Neural cell (in vitro differentiated cells): ENCODE measurements at regions not wholly inside any gene's neighbourhood (a gene's known extent, or its start where the extent isn't known, plus 50 kb on each side); places are given as distances from the start of the nearest gene placed in this dataset.

Experiments used
- H2AFZ ChIP-seq: fragments of 200-600, 300-800 bp; sonication (generic), shearing (Covaris generic); 2 replicates; pipeline ENCODE4 v1.6.0; 2014; ENCODE audit warnings: low read depth, mild to moderate bottlenecking, antibody characterized with exemption, low read length, moderate library complexity
- H3F3A ChIP-seq: fragments of 200-600 bp; shearing (Covaris generic); 2 replicates; pipeline ENCODE4 v1.6.1; 2016; ENCODE audit warnings: mild to moderate bottlenecking, moderate library complexity, mixed read lengths, antibody characterized with exemption, low read length; ENCODE audit not compliant: insufficient read depth, poor library complexity, severe bottlenecking
- H3K27ac ChIP-seq: fragments of 200-600, 300-800 bp; sonication (generic), shearing (Covaris generic); 2 replicates; pipeline ENCODE4 v1.5.1; 2014; ENCODE audit warnings: mild to moderate bottlenecking, low read length, moderate library complexity
- H3K27me3 ChIP-seq: fragments of 300-800, 200-600 bp; sonication (generic), shearing (Covaris generic); 2 replicates; pipeline ENCODE4 v1.6.0; 2014; ENCODE audit warnings: mild to moderate bottlenecking, low read depth, low read length, moderate library complexity; ENCODE audit not compliant: insufficient read depth
- H3K36me3 ChIP-seq: fragments of 300-800, 200-600 bp; sonication (generic), shearing (Covaris generic); 2 replicates; pipeline ENCODE4 v1.5.1; 2014; ENCODE audit warnings: mild to moderate bottlenecking, antibody characterized with exemption, low read length, moderate library complexity; ENCODE audit not compliant: insufficient read depth
- H3K4me2 ChIP-seq: fragments of 300-800, 200-600 bp; sonication (generic), shearing (Covaris generic); 2 replicates; pipeline ENCODE4 v1.6.0; 2014; ENCODE audit warnings: mild to moderate bottlenecking, low read length
- H3K4me3 ChIP-seq: fragments of 300-800, 200-600 bp; sonication (generic), shearing (Covaris generic); 2 replicates; pipeline ENCODE4 v1.5.1; 2014; ENCODE audit warnings: mild to moderate bottlenecking, low read length, moderate library complexity
- H3K79me2 ChIP-seq: fragments of 200-600 bp; shearing (Covaris generic); replicated peaks from 2 replicates; pipeline ENCODE4 v1.6.0; 2014; ENCODE audit warnings: mild to moderate bottlenecking, low read length, moderate library complexity; ENCODE audit not compliant: insufficient read depth
- H3K9ac ChIP-seq: fragments of 300-800, 200-600 bp; sonication (generic), shearing (Covaris generic); 2 replicates; pipeline ENCODE4 v1.6.1; 2016; ENCODE audit warnings: mild to moderate bottlenecking, low read length, mixed read lengths
- H3K9me2 ChIP-seq: fragments of 200-600 bp; shearing (Covaris generic); 2 replicates; pipeline ENCODE4 v1.6.1; 2016; ENCODE audit warnings: mild to moderate bottlenecking, low read length, mixed read lengths; ENCODE audit not compliant: insufficient read depth
- H3K9me3 ChIP-seq: fragments of 200-600, 300-800 bp; sonication (generic), shearing (Covaris generic); 2 replicates; pipeline ENCODE4 v1.6.1; 2016; ENCODE audit warnings: mild to moderate bottlenecking, mixed run types, low read length, moderate library complexity, mixed read lengths
- H4K20me1 ChIP-seq: fragments of 200-600 bp; shearing (Covaris generic); 2 replicates; pipeline ENCODE4 v1.6.1; 2016; ENCODE audit warnings: mild to moderate bottlenecking, mixed run types; ENCODE audit not compliant: insufficient read depth
- CTCF ChIP-seq: fragments of 450-650 bp; IDR thresholded peaks from 2 replicates; pipeline ENCODE4 v1.5.1; 2014; ENCODE audit warnings: antibody characterized with exemption, mild to moderate bottlenecking, moderate library complexity; ENCODE audit not compliant: poor library complexity, severe bottlenecking
- EP300 ChIP-seq: fragments of 450-650 bp; conservative IDR thresholded peaks from 2 replicates; pipeline ENCODE4 v1.6.1; 2014; ENCODE audit warnings: antibody characterized with exemption, mild to moderate bottlenecking, moderate library complexity; ENCODE audit not compliant: poor library complexity, severe bottlenecking
- EZH2 ChIP-seq: fragments of 200-600, 300-800 bp; shearing (Covaris generic), sonication (generic); IDR thresholded peaks from 2 replicates; pipeline ENCODE4 v1.6.1; 2014; ENCODE audit warnings: antibody characterized with exemption, low read length, borderline replicate concordance, mild to moderate bottlenecking; ENCODE audit not compliant: insufficient read depth, poor library complexity, severe bottlenecking
- MXI1 ChIP-seq: fragments of 450-650 bp; conservative IDR thresholded peaks from 2 replicates; pipeline ENCODE4 v1.6.1; 2014; ENCODE audit warnings: antibody characterized with exemption, mild to moderate bottlenecking; ENCODE audit not compliant: poor library complexity, severe bottlenecking
- POLR2AphosphoS5 ChIP-seq: IDR thresholded peaks from 2 replicates; pipeline ENCODE4 v1.6.1; 2012
- RAD21 ChIP-seq: fragments of 450-650 bp; conservative IDR thresholded peaks from 2 replicates; pipeline ENCODE4 v1.6.1; 2014; ENCODE audit warnings: antibody characterized with exemption, mild to moderate bottlenecking, moderate library complexity
- REST ChIP-seq: IDR thresholded peaks from 2 replicates; pipeline ENCODE4 v1.6.1; 2012; ENCODE audit warnings: borderline replicate concordance
- SMC3 ChIP-seq: fragments of 450-650 bp; conservative IDR thresholded peaks from 2 replicates; pipeline ENCODE4 v1.6.1; 2014; ENCODE audit warnings: antibody characterized with exemption, mild to moderate bottlenecking, moderate library complexity; ENCODE audit not compliant: poor library complexity
- TAF1 ChIP-seq: IDR thresholded peaks from 2 replicates; pipeline ENCODE4 v1.6.1; 2012; ENCODE audit warnings: low read depth

- H3K4me3 ChIP-seq, result no peak overlapping the region
These were observed 1405.1 kb upstream of the EYS start for GRCh38 chr6:67112120-67112519.

GRCh38 chr6:67102743-67103142 lies 1395.7 kb upstream of the EYS start:
- Histone ChIP-seq H3K4me3 (no peak overlapping the region), H3K9ac (no peak overlapping the region), H3K9me3 (no peaks in the 10 kb centered on the region), H3K27ac (no peak overlapping the region), H3K4me2 (no peak overlapping the region), H3K79me2 (no peaks in the 10 kb centered on the region), H2AFZ (no peak overlapping the region), H4K20me1 (no peaks in the 10 kb centered on the region), H3K9me2 (no peaks in the 10 kb centered on the region), H3K27me3 (no peaks in the 10 kb centered on the region), H3K36me3 (no peaks in the 10 kb centered on the region), H3F3A (no peaks in the 10 kb centered on the region)
- TF ChIP-seq MXI1, result no peak
- TF ChIP-seq EZH2, result no peak
- TF ChIP-seq TAF1, result no peak
- TF ChIP-seq POLR2AphosphoS5, result no peak
- TF ChIP-seq EP300, result no peak
- TF ChIP-seq RAD21, result no peak
- no peak for TF ChIP-seq CTCF
- TF ChIP-seq SMC3, result no peak

More at GRCh38 chr6:67112120-67112519, 1405.1 kb upstream of the EYS start:
- TF ChIP-seq CTCF (no peak), POLR2AphosphoS5 (no peak), TAF1 (no peak), RAD21 (no peak), EZH2 (no peak), REST (no peak), MXI1 (no peak), SMC3 (no peak), EP300 (no peak)
- no peaks in the 10 kb centered on the region for H3K36me3 ChIP-seq
- no peaks in the 10 kb centered on the region for H3K27me3 ChIP-seq
- H3K9ac ChIP-seq, result no peak overlapping the region
- H4K20me1 ChIP-seq, result no peaks in the 10 kb centered on the region
- H3K4me2 ChIP-seq, result no peak overlapping the region
- H3K9me3 ChIP-seq, result no peaks in the 10 kb centered on the region
- no peak overlapping the region for H3K27ac ChIP-seq
- H3K79me2 ChIP-seq, result no peaks in the 10 kb centered on the region
- no peaks in the 10 kb centered on the region for H3K9me2 ChIP-seq
- H3F3A ChIP-seq, result no peaks in the 10 kb centered on the region
- no peak overlapping the region for H2AFZ ChIP-seq
